ENCODE measurements at regions not wholly inside any gene's neighbourhood (a gene's known extent, or its start where the extent isn't known, plus 50 kb on each side); places are given as distances from the start of the nearest gene placed in this dataset.

GRCh38 chrX:152079768-152080167 lies 58.6 kb downstream of the MAGEA10 start:
- H3K36me3 ChIP-seq (ENCODE audit: control insufficient read depth in 1 of 2, insufficient read depth in 2 of 2, low read length in 2 of 2), result no peaks in the 10 kb centered on the region
- H3K9me3 ChIP-seq (ENCODE audit: control insufficient read depth in 1 of 2, insufficient read depth in 1 of 2, low read depth in 1 of 2, low read length in 2 of 2), result no peaks in the 10 kb centered on the region
- TF ChIP-seq CTCF (IDR thresholded peaks at IDR 0.05 in 2 of 3, conservative IDR thresholded peaks at IDR 0.05 in 1 of 3; ENCODE audit: borderline replicate concordance in 1 of 3, insufficient read depth in 1 of 3, low read depth in 2 of 3, low read length in 2 of 3) (no peak), JUND (IDR thresholded peaks at IDR 0.05) (no peak), ZNF274 (IDR thresholded peaks at IDR 0.05; ENCODE audit: low read depth, low read length) (no peak), POLR2A (IDR thresholded peaks at IDR 0.05; ENCODE audit: borderline replicate concordance, extremely low read depth, insufficient read depth, insufficient read length) (no peak), YY1 (IDR thresholded peaks at IDR 0.05; ENCODE audit: extremely low read depth, insufficient replicate concordance, low read depth, low read length) (no peak), CBX3 (IDR thresholded peaks at IDR 0.05; ENCODE audit: low read depth) (no peak), ELF1 (IDR thresholded peaks at IDR 0.05; ENCODE audit: borderline replicate concordance, low read depth) (no peak), SP1 (IDR thresholded peaks at IDR 0.05; ENCODE audit: low read depth) (no peak), EGR1 (IDR thresholded peaks at IDR 0.05; ENCODE audit: low read depth) (no peak), CEBPB (IDR thresholded peaks at IDR 0.05; ENCODE audit: low read depth) (no peak), SRF (IDR thresholded peaks at IDR 0.05; ENCODE audit: low read depth) (no peak), EZH2 (IDR thresholded peaks at IDR 0.05) (no peak), EZH2phosphoT487 (IDR thresholded peaks at IDR 0.05; ENCODE audit: borderline replicate concordance) (no peak)
- TF ChIP-seq, protein P1, sequence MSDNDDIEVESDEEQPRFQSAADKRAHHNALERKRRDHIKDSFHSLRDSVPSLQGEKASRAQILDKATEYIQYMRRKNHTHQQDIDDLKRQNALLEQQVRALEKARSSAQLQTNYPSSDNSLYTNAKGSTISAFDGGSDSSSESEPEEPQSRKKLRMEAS (IDR thresholded peaks at IDR 0.05), result no peak
- no peak for DNase-seq (ENCODE audit: low read depth, low spot score)
- no peaks in the 10 kb centered on the region for H3K79me2 ChIP-seq (ENCODE audit: insufficient read depth, low read length)
- no peak overlapping the region for H3K27ac ChIP-seq (ENCODE audit: low read depth, low read length)
- ATAC-seq, result no peak
- no peak overlapping the region for H3K4me3 ChIP-seq (replicated peaks in 1 of 2; ENCODE audit: low read depth in 1 of 2, low read length in 2 of 2)
- no TSS peak for BruUV-seq (replicated peaks)
- no peak overlapping the region for H3K9ac ChIP-seq (ENCODE audit: low read length)
- intact Hi-C loops (cut with micrococcal nuclease), result no loop called here
- CTCF ChIA-PET, result no interaction called here
- H3K27me3 ChIP-seq (ENCODE audit: insufficient read depth, low read length), result peaks cover 2% of the 10 kb centered on the region
- H3K4me1 ChIP-seq (ENCODE audit: control insufficient read depth in 1 of 2, insufficient read depth in 2 of 2, low read length in 2 of 2), result no peaks in the 10 kb centered on the region
- H3K9me2 ChIP-seq (ENCODE audit: insufficient read depth), result no peaks in the 10 kb centered on the region
- H4K20me1 ChIP-seq (ENCODE audit: insufficient read depth), result no peaks in the 10 kb centered on the region
- POLR2A ChIA-PET, result no interaction called here
- H3K4me2 ChIP-seq (ENCODE audit: low read length), result no peak overlapping the region
- no peak overlapping the region for H2AFZ ChIP-seq (ENCODE audit: low read depth, low read length, poor library complexity, severe bottlenecking)
- RAD21 ChIA-PET (ENCODE audit: low non-redundant PET in 1 of 2, low total read pairs in 2 of 2, uncharacterized antibody in 2 of 2, unreplicated experiment in 2 of 2), result no interaction called here
